Endodermal cell (in vitro differentiated cells): ENCODE measurements at regions not wholly inside any gene's neighbourhood (a gene's known extent, or its start where the extent isn't known, plus 50 kb on each side); places are given as distances from the start of the nearest gene placed in this dataset.

ENCODE experiments used
- DNase-seq: peaks from one replicate; pipeline ENCODE4 v3.0.0-alpha.2; 2017
- H3K27ac ChIP-seq: 2 replicates; pipeline ENCODE4 v1.5.1; 2013; ENCODE audit warnings: mild to moderate bottlenecking, low read depth, low read length, moderate library complexity
- H3K27me3 ChIP-seq: 2 replicates; pipeline ENCODE4 v1.6.1; 2013; ENCODE audit warnings: mild to moderate bottlenecking, low read length, moderate library complexity; ENCODE audit not compliant: insufficient read depth, control insufficient read depth, poor library complexity, severe bottlenecking
- H3K36me3 ChIP-seq: 2 replicates; pipeline ENCODE4 v1.7.0; 2013; ENCODE audit warnings: mild to moderate bottlenecking, low read length, moderate library complexity; ENCODE audit not compliant: control insufficient read depth, insufficient read depth
- H3K4me1 ChIP-seq: one replicate; pipeline ENCODE4 v1.7.0; 2013; ENCODE audit warnings: low read length; ENCODE audit not compliant: control insufficient read depth, insufficient read depth
- H3K4me3 ChIP-seq: 2 replicates; pipeline ENCODE4 v1.5.1; 2013; ENCODE audit warnings: mild to moderate bottlenecking, low read length, moderate library complexity
- H3K9ac ChIP-seq: 2 replicates; pipeline ENCODE4 v1.6.1; 2013; ENCODE audit warnings: mild to moderate bottlenecking, low read length, moderate library complexity; ENCODE audit not compliant: poor library complexity, severe bottlenecking; ENCODE audit errors: extremely low read depth
- H3K9me3 ChIP-seq: 2 replicates; pipeline ENCODE4 v1.6.1; 2013; ENCODE audit warnings: mild to moderate bottlenecking, low read length, moderate library complexity; ENCODE audit not compliant: control insufficient read depth
- H3K27ac Mint-ChIP-seq: 2 replicates; pipeline ENCODE4 v1.8.0; 2020; ENCODE audit warnings: mixed read lengths
- H3K27me3 Mint-ChIP-seq: 2 replicates; pipeline ENCODE4 v1.8.0; 2021; ENCODE audit warnings: mild to moderate bottlenecking, mixed read lengths; ENCODE audit not compliant: insufficient read depth
- H3K36me3 Mint-ChIP-seq: 2 replicates; pipeline ENCODE4 v1.8.0; 2020; ENCODE audit warnings: low read depth, mixed read lengths
- H3K4me1 Mint-ChIP-seq: 2 replicates; pipeline ENCODE4 v1.8.0; 2020; ENCODE audit warnings: mixed read lengths
- H3K4me3 Mint-ChIP-seq: 2 replicates; pipeline ENCODE4 v1.8.0; 2020; ENCODE audit warnings: mild to moderate bottlenecking, moderate library complexity, mixed read lengths
- H3K9me3 Mint-ChIP-seq: 2 replicates; pipeline ENCODE4 v1.8.0; 2020; ENCODE audit warnings: mild to moderate bottlenecking, mixed read lengths
- CTCF ChIP-seq: fragments of 200-600 bp; sonication (generic); conservative IDR thresholded peaks from 2 replicates; pipeline ENCODE4 v1.5.0; 2021; ENCODE audit warnings: antibody characterized with exemption, mild to moderate bottlenecking
- WGBS, 2 experiments: methylation state at CpG; one replicate each; pipeline versions ENCODE4 v1.1.5 to v1.1.7; 2013; ENCODE audit warnings: missing lambda C conversion rate in 2 of 2, mixed read lengths in 1 of 2; ENCODE audit not compliant: insufficient coverage in 1 of 2, insufficient read length in 1 of 2; 5-methylcytosine and 5-hydroxymethylcytosine counted together

- no peak overlapping the region for H3K27ac ChIP-seq
- no peaks in the 10 kb centered on the region for H3K36me3 ChIP-seq
- H3K4me3 ChIP-seq: no peak overlapping the region
- no peak for DNase-seq
- peaks cover 66% of the 10 kb centered on the region for H3K4me1 Mint-ChIP-seq
- no peak for TF ChIP-seq CTCF
- peaks cover 22% of the 10 kb centered on the region for H3K4me1 ChIP-seq
- H3K9me3 ChIP-seq: no peaks in the 10 kb centered on the region
- H3K4me3 Mint-ChIP-seq: no peak overlapping the region
- H3K36me3 Mint-ChIP-seq: no peaks in the 10 kb centered on the region
- no peaks in the 10 kb centered on the region for H3K9me3 Mint-ChIP-seq
- H3K27me3 Mint-ChIP-seq: no peaks in the 10 kb centered on the region
- 73 to 83% methylated on average over 3 to 6 of the region's 6 CpGs for WGBS, 2 experiments
- no peak overlapping the region for H3K27ac Mint-ChIP-seq
- H3K27me3 ChIP-seq: no peaks in the 10 kb centered on the region
- no peak overlapping the region for H3K9ac ChIP-seq
These were observed 92.3 kb upstream of the DUSP5 start for GRCh38 chr10:110405380-110405779.

GRCh38 chr10:110407301-110408170, 90.2 kb upstream of the DUSP5 start:
- DNase-seq: no peak

GRCh38 chr10:110408203-110408871, 89.4 kb upstream of the DUSP5 start:
- no peak overlapping the region for H3K27ac ChIP-seq
- peaks cover 22% of the 10 kb centered on the region for H3K4me1 ChIP-seq
- no peaks in the 10 kb centered on the region for H3K27me3 ChIP-seq
- H3K36me3 ChIP-seq: no peaks in the 10 kb centered on the region
- no peaks in the 10 kb centered on the region for H3K9me3 ChIP-seq
- peak overlapping the region; percentile 87 for H3K27ac Mint-ChIP-seq
- peaks cover 65% of the 10 kb centered on the region for H3K4me1 Mint-ChIP-seq
- H3K36me3 Mint-ChIP-seq: no peaks in the 10 kb centered on the region
- TF ChIP-seq CTCF: no peak
- H3K27me3 Mint-ChIP-seq: no peaks in the 10 kb centered on the region
- no peaks in the 10 kb centered on the region for H3K9me3 Mint-ChIP-seq
- 77 to 79% methylated on average over 6 to 10 of the region's 10 CpGs for WGBS, 2 experiments
- no peak overlapping the region for H3K4me3 ChIP-seq
- peak; percentile 87 for DNase-seq
- H3K9ac ChIP-seq: no peak overlapping the region
- H3K4me3 Mint-ChIP-seq: no peak overlapping the region

More at GRCh38 chr10:110407301-110408170, 90.2 kb upstream of the DUSP5 start:
- no peak overlapping the region for H3K9ac ChIP-seq
- no peaks in the 10 kb centered on the region for H3K9me3 ChIP-seq
- H3K36me3 ChIP-seq: no peaks in the 10 kb centered on the region
- WGBS, 2 experiments: 85 to 90% methylated on average over 4 to 8 of the region's 8 CpGs
- H3K4me3 Mint-ChIP-seq: no peak overlapping the region
- H3K27ac Mint-ChIP-seq: peak overlapping the region; percentile 87
- peaks cover 62% of the 10 kb centered on the region for H3K4me1 Mint-ChIP-seq
- H3K27me3 ChIP-seq: no peaks in the 10 kb centered on the region
- TF ChIP-seq CTCF: no peak
- no peak overlapping the region for H3K4me3 ChIP-seq
- no peak overlapping the region for H3K27ac ChIP-seq
- H3K36me3 Mint-ChIP-seq: no peaks in the 10 kb centered on the region
- H3K4me1 ChIP-seq: peaks cover 22% of the 10 kb centered on the region
- no peaks in the 10 kb centered on the region for H3K27me3 Mint-ChIP-seq
- no peaks in the 10 kb centered on the region for H3K9me3 Mint-ChIP-seq
